Hematopoietic multipotent progenitor cell treated with erythropoietin and hydrocortisone succinate and interleukin-3 and kit ligand, for 15 days (in vitro differentiated cells): ENCODE measurements at regions not wholly inside any gene's neighbourhood (a gene's known extent, or its start where the extent isn't known, plus 50 kb on each side); places are given as distances from the start of the nearest gene placed in this dataset.
"Not testable (repeated sequence)": the region's sequence is repeated elsewhere in the genome, so short reads cannot be mapped to it uniquely, and the experiment has no call there.

Experiments
- DNase-seq: peaks from one replicate; pipeline ENCODE4 v3.0.0-alpha.2; 2015; ENCODE audit warnings: low spot score

DNA sequence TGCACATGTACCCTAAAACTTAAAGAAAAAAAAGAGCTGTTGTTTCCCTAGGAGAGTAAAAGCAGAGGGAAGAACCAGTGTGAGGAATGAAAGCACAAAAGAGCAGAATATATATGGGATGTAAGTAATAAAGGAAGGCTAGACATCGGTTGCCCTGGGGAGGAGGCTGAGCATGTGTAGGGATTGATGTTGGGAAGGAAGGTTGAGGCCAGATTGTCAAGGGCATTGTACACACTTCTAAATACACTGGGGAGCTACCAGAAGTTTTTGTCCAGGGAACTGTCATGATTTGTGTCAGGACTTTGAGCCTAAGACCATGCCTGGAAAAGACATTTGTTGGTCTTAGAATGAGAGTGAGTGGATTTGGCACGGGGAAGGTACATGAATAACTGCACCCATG lies 467.1 kb downstream of the GPAT3 start:
- no peak for DNase-seq

DNA sequence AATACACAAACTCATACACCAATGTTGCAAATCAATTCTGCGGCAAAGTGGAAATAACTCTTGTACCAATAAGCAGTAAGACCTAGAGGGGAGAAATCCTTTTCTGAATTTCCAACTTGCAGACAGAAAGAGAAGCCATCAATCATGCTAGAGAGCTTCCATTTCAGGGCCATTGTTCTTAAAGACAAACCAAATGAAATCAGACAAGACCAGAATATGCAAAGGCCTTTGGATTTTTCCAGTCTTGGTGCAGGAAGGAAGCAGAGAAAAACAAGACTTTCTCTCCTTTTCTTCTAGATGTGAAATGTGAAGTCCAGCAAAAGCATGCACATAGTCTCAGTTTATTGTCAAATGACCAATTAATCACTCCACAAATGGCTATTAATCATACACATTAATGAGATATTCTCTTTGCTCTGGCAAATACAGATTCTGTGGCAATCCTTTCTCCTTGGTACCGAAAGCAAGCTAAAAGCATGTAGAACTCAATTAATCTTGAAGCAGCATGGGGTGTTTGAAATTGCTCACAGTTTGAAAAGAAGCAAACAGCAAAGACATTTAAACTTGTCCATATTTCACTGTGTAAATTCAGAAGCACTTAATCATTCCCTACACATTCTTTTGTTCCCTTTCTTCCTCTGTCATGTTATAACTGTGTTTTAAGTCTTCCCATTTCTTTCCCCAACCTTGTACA lies 466.1 kb downstream of the GPAT3 start:
- DNase-seq: no peak

DNA sequence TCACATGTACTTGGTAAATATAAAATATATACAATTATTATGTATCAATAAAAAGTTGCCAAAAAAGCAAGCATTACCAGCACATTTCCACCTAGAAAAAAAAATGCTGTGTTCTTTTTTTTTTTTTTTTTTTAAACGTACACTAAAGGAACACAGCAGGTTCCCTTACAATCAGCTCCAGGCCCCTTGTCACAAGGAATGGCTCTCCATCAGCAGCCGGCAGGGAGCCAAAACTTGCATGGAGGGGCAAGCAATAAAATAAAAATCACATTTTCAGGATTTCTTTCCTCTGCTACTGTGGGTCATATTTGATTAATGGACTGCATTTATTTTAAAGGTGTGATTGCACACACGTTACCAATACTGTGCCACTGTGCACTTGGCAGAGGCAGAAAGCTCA lies 460.3 kb downstream of the GPAT3 start:
- no peak for DNase-seq

DNA sequence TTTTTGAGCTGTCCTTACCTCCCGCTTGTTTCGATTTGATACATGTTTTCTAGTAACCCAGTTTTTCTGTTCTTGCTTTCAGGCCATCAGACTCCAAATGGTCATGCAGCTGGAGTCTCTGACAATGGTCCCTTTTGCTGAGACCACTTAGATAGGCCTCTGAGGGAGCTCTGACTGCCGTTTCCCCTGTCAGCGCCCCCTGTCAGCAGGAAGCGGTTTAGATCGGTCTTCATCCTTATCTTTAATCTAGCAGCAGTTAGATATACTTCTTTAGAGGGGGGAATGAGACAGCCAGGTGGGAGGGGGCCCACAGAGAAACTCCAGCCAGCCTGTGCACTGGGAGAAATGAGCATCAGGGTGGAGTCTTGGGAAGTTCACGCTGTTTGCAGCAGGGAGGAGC lies 457.9 kb downstream of the GPAT3 start:
- no peak for DNase-seq

DNA sequence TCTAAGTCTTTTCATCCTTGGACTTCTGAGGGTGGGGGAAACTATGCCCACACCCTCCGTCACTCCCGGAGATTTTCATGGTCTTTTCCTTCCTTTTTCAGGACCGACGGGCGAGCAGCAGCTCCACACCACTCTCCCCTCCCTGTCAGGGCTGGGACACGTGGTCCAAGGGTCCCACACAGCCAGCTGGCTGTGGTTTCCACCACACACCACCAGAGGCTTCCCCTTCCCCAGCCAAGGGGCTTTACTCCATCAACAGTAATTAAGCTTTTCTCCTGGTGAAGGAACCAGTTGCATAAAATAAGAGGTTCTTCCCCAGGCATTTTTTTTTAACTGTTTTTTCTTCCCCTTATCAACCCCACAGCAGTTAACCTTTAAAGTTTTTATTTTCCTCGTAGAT lies 453.9 kb downstream of the GPAT3 start:
- DNase-seq: no peak

DNA sequence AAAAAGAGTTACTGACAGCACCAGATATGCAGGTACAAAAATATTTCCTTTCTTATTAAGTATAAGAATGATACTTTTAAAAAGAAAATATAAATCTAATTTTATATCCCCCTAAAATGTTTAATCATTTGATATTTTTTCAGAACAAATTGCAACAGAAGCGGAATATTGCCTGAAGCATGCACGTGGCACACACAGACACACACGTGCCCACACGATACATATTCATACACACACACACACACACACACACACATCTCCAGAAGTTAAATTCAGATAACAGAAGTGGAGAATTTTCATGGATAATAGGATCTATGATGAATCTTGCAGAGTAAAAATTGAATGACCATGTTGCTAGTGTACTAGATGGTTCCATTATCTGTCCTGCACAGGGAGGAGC lies 445.2 kb downstream of the GPAT3 start:
- DNase-seq: no peak

DNA sequence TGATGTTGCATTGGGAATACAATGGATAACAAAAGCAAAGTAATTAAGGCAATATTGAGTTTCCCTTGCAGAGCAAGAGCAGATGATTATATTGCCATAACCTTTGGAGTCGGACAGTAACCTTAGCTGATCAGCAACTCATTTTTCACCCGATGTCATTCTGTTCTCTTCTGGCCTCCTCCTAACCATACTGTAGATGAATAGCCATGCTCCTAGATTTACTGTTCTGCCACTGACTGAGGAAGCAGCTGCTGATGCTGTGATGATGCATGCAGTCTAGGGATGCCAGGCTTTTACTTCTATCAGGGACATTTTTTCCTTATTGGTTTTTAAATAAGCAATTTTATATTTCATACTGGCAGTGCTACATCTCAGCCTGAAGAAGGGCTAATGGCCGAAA lies 443.9 kb downstream of the GPAT3 start:
- DNase-seq: no peak

DNA sequence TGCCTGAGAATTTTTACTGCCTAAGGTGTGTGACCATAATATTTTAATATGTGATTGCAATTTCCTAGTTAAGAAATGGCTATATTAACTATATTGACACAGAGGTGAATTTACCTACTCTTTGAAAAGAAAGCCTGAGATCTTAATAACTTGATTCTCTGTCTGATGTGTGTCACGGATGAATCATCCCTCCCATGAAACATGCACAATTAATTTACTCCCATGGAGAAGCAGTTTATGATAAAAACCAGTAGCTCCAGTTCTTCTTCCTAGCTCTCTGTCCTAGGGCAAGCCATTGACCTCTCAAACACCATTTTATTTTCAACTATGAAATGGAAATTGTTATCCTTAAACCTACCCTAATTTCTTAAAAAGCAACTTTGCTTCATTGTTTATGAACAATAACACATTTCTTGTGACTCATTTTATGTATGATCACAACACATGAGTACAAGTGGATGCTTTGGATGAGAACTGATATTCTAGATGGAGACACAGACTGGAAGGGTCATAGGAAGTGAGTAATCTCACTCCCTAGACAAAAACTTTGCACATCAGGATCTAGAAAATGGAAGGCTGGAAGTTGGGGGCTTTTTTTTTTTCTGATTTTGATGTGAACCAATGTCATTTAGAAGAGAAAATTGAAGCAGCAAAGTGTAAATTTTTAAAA lies 438.3 kb downstream of the GPAT3 start:
- no peak for DNase-seq

DNA sequence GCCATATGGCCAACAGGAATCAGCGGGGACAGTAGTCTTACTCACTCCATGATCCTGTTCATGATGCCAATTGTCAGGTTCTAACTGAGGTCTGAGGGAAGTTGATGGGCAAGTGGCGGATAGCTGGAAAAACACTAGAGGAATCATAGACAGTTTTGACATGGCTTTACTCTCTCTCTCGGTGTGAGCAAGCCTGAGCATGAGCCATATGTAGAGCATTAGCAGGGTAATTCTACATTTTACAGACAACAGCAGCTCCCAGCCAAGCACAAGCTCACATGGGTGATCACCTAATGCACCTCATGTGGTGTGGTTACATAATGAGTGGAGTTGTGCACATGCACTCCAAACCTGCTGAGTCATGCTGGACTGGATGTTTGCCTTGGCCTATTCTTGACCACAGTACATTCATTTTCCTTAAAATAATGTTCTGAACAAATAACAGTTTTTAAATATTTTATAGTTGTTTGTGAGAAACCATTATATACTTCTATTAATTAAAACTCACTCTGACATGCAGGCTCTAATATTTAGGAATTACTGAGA lies 429.2 kb downstream of the GPAT3 start:
- no peak for DNase-seq

DNA sequence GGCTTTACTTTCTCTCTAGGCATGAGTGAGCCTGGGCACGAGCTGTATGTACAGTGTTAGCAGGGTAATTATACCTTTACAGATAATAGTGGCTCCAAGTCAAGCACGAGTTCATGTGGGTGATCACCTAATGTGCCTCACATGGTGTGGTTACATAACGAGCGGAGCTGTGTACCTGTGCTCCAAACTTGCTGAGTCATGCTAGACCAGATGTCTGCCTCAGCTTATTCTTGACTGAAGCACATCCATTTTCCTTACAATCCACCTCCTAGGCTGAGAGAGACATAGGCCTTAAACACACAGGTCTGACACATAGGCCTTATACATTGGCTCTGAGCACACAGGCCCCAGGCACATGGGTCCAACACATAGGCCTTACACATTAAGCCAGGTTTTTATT lies 426.6 kb downstream of the GPAT3 start:
- no peak for DNase-seq

DNA sequence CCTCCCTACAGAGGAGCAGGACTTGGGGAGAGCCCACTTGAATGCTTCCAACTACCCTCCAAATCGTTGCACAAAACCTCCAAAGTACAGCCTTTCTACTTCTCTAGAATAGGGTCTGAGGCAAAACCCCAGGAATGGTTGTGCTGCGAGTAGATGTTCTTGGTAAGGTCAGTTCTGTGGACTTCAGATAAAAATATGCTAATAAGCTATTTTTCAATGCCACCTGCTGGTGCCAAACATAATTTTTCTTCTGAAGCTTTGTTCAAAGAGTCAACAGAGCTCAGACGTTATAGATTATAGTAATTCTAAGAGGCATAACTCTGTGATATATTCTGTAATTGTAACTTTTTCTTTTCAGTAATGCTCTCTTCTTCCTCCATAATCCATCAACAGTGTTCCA lies 425.7 kb downstream of the GPAT3 start:
- no peak for DNase-seq

DNA sequence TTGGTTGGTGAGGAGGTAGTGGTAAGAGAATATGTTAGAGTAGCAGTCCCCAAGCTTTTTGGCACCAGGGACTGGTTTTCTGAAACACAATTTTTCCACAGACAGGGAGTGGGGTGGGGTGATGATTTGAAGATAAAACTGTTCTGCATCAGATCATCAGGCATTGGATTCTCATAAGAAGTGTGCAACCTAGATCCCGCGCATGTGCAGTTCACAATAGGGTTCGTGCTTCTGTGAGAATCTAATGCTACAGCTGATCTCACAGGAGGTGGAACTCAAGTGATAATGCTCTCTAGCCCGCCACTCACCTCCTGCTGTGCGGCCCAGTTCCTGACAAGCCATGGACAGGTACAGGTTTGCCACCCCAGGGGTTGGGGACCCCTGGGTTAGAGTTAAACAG lies 423.3 kb downstream of the GPAT3 start:
- no peak for DNase-seq

DNA sequence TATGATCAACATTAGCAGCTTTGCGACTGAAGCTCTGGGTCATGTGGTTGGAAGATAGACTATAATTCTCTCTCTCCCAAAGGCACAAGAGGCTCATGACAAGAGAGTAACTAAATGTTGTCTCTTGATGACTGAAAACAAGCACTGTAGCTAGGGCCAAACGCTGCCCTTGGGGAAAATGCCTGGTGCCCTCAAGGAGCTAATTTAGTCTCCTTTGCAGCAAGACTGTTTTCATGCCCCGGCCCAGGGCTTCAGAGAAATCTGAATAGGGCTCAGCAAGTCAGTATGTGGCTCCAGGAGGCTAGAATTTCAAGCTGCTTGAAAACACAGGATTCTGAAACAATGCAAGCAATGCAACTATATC lies 411.9 kb downstream of the GPAT3 start:
- DNase-seq: no peak

DNA sequence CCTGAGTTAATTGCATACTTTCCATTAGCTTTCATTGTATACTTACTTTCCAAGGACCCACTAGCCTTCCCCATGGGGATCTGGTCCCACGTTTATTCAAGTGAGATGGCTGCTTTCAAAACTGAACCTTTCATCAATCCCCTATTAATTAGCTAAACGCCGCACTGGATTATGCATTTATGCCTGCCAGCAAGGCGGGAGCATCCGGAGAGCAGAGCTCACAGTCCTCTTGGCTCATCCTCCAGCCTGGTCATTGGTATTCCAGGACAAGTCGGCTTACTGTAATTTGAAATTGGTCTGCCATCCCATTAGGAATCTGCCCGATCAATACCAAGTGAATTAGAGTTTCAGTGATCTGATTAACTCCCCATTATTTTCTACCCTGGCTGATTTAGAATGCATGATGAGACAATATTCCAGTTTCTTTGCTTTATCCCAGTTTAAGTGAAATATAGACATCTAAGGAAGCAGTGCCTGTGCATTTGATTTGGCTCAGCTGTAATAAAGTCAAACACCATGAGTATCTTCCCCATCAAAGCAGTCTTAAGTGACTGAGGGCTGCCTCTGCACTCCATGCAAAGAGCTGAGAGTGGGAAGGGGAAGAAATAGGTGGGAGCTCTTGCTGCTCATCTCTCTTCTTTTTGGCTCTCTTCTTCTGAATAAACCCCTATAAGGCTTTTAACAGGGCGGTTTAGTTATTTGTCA lies 411.4 kb downstream of the GPAT3 start:
- DNase-seq: no peak

DNA sequence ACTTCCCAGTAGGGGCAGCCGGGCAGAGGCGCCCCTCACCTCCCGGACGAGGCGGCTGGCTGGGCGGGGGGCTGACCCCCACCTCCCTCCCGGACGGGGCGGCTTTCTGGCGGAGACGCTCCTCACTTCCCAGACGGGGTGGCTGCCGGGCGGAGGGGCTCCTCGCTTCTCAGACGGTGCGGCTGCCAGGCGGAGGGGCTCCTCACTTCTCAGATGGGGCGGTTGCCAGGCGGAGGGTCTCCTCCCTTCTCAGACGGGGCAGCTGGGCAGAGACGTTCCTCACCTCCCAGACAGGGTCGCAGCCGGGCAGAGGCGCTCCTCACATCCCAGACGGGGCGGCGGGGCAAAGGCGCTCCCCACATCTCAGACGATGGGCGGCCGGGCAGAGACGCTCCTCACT lies 407.8 kb downstream of the GPAT3 start:
- not testable (repeated sequence) for DNase-seq

DNA sequence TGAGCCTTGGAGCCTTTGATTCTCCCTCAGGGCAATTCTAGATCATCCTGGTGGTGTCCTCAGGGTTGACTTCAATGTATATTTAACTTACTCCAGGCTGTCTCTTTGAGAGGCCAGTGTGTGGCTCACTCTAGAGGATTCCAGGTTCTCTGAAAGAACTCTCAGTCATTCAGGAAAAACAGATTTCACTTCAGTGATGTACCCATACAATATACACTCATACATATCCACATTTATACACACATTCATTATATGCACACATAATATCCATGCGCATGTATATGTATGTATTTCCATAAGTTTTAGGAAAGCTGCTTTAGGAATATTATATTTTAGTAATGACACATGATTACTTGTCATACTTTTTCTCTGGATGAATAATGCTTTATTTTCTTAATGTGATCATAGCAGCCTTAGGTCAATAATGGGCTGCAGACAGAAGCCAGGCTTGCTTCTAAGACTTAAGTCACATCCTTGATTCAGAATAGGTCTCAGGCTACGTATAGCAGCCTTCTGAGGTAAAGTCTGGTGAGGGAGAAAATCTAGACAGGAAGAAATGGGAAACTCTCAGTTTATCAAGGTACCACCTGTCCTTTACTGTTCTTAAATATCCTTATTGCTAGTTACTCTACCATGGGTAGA lies 397.0 kb downstream of the GPAT3 start:
- DNase-seq: no peak

DNA sequence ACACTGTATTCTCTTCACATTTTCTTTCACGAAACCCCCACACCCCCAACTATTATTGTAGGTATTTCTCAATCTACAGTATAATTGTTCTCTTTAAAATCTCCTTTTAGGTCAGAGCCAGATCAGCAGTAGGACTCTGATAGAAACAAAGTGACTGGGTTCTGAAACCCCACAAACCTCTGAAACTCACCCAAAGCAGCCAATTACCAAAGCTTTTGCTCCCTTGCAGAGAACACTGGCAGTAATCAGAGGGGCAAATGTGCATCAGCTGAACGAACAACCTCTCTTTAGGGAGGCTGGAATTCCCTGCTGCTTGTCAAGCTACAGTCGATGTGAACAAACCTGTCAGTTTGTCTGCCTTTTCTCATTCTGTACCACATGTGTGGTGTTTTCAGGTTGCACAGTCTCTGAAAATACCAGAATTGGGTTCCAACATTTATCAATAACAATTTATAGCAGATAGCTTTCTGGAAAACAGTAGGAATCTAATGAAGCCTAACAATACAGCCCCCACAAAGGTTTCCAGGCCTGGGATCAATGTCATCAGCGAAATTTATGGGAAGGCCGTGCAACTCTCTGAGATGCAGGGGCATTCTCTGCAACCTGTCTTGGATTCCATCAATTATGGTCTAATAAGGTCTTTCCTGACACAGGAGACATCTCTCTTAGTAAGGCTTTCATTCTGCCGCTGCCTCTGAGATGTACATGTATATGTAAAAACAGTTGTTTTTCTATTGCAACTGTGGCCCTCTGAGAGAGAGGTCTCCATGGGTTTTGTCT lies 395.9 kb downstream of the GPAT3 start:
- DNase-seq: no peak

DNA sequence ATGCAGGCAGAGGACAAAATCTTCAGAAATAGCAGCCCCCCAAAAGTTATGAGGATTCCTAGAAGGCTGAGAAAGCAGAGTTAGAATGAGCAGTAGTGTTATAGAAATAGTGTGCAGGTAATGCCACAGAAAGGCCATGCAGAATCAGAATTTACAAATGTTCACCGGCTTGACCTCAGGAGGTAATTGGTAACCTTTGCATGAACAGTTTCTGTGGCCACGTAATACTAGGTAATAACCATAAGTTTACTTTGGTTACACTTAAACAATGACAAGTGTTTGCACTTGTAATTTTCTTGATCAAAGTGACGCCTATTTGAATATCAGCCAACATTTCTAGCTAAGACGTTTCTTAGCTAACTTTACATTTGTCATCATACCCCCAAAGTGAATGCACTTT lies 393.6 kb downstream of the GPAT3 start:
- no peak for DNase-seq

DNA sequence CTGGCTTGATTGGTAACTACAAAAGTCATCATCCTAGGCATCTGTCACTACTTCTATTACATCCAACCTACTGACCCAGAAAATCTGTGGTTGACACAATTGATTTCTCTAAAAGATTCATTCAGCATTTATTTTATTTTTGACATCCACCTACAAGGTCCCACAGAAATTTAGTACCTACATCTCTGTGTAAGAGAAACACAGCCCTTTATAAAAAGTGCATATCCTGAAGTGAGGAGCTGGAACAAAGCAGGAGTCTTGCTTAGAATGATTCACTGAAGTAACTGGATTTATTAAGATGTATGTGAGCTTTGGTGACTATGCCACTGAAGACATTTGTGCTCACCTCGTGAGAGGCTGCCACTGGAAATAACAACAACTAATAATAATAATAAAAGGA lies 391.0 kb downstream of the GPAT3 start:
- DNase-seq: no peak

DNA sequence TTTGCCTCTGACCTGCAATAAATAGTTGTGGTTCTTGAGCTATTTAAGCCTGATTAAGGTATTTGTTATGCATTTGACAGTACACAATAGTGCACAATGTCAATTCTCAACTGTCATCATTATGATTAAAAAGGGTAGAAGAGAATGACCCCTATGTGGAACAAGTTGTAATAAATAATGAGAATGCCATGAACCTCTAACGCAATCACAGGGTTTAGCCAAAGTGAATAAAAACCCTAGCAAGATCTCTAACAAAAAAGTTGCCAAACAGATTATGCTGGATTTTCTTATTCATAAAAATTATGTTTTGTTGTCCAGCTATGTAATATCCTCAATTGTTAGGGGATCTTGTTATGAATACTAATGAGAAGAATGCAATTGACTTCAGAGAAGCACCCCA lies 387.4 kb downstream of the GPAT3 start:
- no peak for DNase-seq

DNA sequence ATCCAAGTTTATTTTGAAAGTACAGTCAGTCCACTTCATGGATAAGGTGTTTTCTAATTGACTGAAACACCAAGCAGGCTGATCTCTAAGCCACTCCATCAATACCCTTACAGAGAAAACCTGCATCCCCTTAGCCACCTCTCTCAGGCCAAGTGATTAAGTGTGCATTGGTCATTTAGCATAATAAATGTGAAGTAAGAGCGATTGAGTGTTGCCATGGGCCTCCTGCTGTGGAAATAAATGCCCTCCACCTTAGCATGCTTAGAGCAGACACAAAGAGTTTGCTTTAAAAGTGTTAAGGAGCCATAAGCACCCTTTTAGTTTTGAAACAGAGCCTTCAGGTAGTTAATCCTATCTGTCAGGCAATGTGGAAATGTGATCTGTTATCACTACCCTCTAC lies 386.5 kb downstream of the GPAT3 start:
- no peak for DNase-seq

DNA sequence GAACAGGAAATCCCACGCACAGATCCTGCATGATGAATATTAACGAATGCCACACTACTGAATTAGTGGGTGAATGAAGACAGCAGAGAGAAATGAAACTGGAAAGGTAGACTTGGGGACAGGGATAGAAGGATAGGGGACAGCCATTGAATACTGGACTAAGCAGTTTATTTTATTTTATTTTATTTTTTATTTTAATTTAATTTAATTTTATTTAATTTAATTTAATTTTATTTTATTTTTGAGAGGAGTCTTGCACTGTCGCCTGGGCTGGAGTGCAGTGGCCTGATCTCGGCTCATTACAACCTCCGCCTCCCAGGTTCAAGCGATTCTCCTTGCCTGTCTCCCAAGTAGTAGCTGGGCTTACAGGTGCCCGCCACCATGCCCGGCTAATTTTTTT lies 385.2 kb downstream of the GPAT3 start:
- DNase-seq: no peak
